ENCODE measurements at regions not wholly inside any gene's neighbourhood (a gene's known extent, or its start where the extent isn't known, plus 50 kb on each side); places are given as distances from the start of the nearest gene placed in this dataset.
"Not testable (repeated sequence)": the region's sequence is repeated elsewhere in the genome, so short reads cannot be mapped to it uniquely, and the experiment has no call there.

DNA sequence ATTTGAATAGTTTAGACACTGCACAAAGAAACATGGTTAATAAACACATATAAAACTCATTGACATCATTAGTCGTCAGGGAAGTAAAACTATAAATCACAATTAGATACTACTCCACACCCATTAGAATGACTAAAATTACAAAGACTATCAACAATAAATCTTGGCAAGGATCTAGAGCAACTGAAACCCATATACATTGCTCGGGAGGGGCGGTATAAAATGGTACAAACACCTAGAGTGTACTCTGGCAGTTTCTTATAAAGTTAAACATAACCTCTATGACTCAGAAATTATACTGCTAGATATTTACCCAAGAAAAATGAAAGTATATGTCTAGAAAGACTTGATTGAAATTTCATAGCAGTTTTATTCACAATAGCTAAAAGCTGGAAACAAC is 434.2 kb downstream of the RWDD3 start:
- H3K4me3 ChIP-seq (ENCODE audit: low read depth, low read length), result no peak overlapping the region
- TF ChIP-seq, protein P1, sequence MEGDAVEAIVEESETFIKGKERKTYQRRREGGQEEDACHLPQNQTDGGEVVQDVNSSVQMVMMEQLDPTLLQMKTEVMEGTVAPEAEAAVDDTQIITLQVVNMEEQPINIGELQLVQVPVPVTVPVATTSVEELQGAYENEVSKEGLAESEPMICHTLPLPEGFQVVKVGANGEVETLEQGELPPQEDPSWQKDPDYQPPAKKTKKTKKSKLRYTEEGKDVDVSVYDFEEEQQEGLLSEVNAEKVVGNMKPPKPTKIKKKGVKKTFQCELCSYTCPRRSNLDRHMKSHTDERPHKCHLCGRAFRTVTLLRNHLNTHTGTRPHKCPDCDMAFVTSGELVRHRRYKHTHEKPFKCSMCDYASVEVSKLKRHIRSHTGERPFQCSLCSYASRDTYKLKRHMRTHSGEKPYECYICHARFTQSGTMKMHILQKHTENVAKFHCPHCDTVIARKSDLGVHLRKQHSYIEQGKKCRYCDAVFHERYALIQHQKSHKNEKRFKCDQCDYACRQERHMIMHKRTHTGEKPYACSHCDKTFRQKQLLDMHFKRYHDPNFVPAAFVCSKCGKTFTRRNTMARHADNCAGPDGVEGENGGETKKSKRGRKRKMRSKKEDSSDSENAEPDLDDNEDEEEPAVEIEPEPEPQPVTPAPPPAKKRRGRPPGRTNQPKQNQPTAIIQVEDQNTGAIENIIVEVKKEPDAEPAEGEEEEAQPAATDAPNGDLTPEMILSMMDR (IDR thresholded peaks at IDR 0.05; ENCODE audit: low read depth, low read length), result no peak

DNA sequence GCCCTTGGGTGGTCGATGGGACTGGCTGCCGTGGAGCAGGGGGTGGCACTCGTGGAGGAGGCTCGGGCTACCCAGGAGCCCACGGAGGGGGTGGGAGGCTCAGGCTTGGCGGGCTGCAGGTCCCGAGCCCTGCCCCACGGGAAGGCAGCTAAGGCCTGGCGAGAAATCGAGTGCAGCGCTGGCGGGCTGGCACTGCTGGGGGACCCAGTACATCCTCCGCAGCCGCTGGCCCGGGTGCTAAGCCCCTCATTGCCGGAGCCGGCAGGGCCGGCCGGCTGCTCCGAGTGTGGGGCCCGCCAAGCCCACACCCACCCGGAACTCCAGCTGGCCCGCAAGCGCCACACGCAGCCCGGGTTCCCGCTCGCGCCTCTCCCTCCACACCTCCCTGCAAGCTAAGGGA is 435.6 kb downstream of the RWDD3 start:
- H3K4me3 ChIP-seq (ENCODE audit: low read depth, low read length), result not testable (repeated sequence)

DNA sequence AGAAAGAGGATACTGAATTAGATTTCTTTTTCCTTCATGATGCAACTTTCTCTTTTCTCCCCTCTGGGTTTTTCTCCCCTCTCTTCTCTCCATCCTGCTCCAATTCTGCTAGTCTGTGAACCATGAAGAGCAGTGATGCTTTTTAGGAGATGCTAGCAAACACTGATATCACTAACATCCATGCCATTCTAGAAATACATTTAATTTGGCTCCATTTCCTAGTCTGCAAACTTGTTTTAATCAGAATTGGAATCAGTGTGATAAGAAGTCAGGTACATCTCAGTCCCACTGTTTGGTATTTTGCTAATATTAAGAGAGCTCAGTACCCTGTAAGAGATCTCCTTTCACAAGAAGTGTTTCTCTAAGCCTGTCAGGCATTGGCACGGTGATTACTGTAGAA is 437.1 kb downstream of the RWDD3 start:
- no peak overlapping the region for H3K4me3 ChIP-seq (ENCODE audit: low read depth, low read length)
- TF ChIP-seq, protein P1 (IDR thresholded peaks at IDR 0.05; ENCODE audit: low read depth, low read length), result no peak

DNA sequence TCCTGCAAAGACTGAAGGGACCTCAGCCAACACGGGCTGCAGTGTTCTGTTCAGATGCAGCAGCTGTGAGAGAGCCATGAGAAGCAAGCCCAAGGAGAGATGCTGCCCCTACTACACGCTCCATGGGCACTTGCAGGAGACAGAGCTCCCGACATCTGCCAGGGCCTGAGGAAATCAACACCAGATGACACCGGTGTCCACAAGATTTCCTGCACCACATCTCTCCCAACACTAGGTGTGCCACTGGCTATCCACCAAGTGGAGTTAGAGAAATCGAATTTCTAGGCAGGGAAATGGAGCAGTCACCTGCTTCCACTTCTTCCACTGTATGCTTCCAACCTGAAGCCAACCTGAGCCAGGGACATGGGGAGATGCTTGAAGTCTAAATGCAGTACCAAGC is 445.3 kb downstream of the RWDD3 start:
- TF ChIP-seq, protein P1 (IDR thresholded peaks at IDR 0.05; ENCODE audit: low read depth, low read length), result no peak

GRCh38 chr1:95685081-95685480 is 451.1 kb downstream of the RWDD3 start:
- no peak overlapping the region for H3K4me3 ChIP-seq (ENCODE audit: low read depth, low read length)
- TF ChIP-seq, protein P1 (IDR thresholded peaks at IDR 0.05; ENCODE audit: low read depth, low read length), result no peak

More for the DNA sequence above, 445.3 kb downstream of the RWDD3 start:
- H3K4me3 ChIP-seq (ENCODE audit: low read depth, low read length), result no peak overlapping the region

- TF ChIP-seq, protein P1 (IDR thresholded peaks at IDR 0.05; ENCODE audit: low read depth, low read length), result no peak
- no peak overlapping the region for H3K4me3 ChIP-seq (ENCODE audit: low read depth, low read length)
Measured at GRCh38 chr1:95686217-95686616, 452.2 kb downstream of the RWDD3 start.

GRCh38 chr1:95699149-95699953 is 465.3 kb downstream of the RWDD3 start:
- no peak overlapping the region for H3K4me3 ChIP-seq (ENCODE audit: low read depth, low read length)
- TF ChIP-seq, protein P1 (IDR thresholded peaks at IDR 0.05; ENCODE audit: low read depth, low read length), result no peak
